AG04449 (cell line): ENCODE measurements at regions not wholly inside any gene's neighbourhood (a gene's known extent, or its start where the extent isn't known, plus 50 kb on each side); places are given as distances from the start of the nearest gene placed in this dataset.
"Not testable (repeated sequence)": the region's sequence is repeated elsewhere in the genome, so short reads cannot be mapped to it uniquely, and the experiment has no call there.

Source experiments
- CTCF ChIA-PET: fragments of 350-600 bp; formaldehyde crosslinking; extraction: SDS; loops from one replicate; lab custom pipeline; 2021; ENCODE audit warnings: antibody characterized with exemption; lab: Yijun Ruan, JAX
- POLR2A ChIA-PET: fragments of 400-600, 350-600 bp; formaldehyde crosslinking; extraction: SDS; loops from one replicate; lab custom pipeline; 2020; ENCODE audit warnings: antibody characterized with exemption, inconsistent platforms; lab: Yijun Ruan, JAX
- DNase-seq: peaks from one replicate; pipeline ENCODE4 v3.0.0-alpha.2; 2010; ENCODE audit warnings: low read depth, low spot score
- H3K4me3 ChIP-seq: 2 replicates; pipeline ENCODE4 v1.5.1; 2011; ENCODE audit warnings: low read depth, mild to moderate bottlenecking, control low read depth, low read length
- CTCF ChIP-seq: IDR thresholded peaks from one replicate; pipeline ENCODE4 v1.5.1; 2011; ENCODE audit warnings: mild to moderate bottlenecking, moderate library complexity, low read length, control low read depth, inconsistent platforms; ENCODE audit not compliant: insufficient read depth; ENCODE audit errors: missing control alignments

DNA sequence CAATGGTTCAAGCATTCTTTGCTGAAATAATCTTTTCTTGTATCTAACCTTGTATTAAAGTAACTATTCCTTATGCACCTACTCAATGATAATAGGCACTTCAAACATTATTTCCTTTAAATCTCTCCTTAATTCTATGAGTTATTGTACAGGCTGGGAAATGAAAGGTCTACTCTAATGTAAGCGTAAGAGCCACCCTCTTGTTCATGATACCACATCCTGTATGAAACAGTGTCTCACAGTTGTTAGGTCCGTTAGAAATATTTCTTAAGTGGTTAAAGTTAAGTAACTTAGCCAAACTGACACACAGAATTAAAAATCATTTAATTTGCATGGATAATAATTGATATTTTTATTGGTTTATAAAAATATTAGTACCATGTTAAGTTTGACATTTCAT is 162.5 kb upstream of the RPRM start:
- CTCF ChIA-PET = no interaction called here
- POLR2A ChIA-PET = no interaction called here
- no peak for DNase-seq

GRCh38 chr2:153644955-153645354 is 166.4 kb upstream of the RPRM start:
- no peak for DNase-seq
- no peak for TF ChIP-seq CTCF
- H3K4me3 ChIP-seq = no peak overlapping the region
- ChIA-PET CTCF (no interaction called here), POLR2A (no interaction called here)

More for the DNA sequence above, 162.5 kb upstream of the RPRM start:
- no peak overlapping the region for H3K4me3 ChIP-seq
- no peak for TF ChIP-seq CTCF

GRCh38 chr2:153645599-153645998 is 167.0 kb upstream of the RPRM start:
- DNase-seq = no peak
- CTCF ChIA-PET = no interaction called here
- POLR2A ChIA-PET = no interaction called here
- H3K4me3 ChIP-seq = no peak overlapping the region
- no peak for TF ChIP-seq CTCF

GRCh38 chr2:153657651-153658050 is 179.1 kb upstream of the RPRM start:
- no peak overlapping the region for H3K4me3 ChIP-seq
- DNase-seq = no peak
- CTCF ChIA-PET = no interaction called here
- TF ChIP-seq CTCF = no peak
- POLR2A ChIA-PET = no interaction called here

DNA sequence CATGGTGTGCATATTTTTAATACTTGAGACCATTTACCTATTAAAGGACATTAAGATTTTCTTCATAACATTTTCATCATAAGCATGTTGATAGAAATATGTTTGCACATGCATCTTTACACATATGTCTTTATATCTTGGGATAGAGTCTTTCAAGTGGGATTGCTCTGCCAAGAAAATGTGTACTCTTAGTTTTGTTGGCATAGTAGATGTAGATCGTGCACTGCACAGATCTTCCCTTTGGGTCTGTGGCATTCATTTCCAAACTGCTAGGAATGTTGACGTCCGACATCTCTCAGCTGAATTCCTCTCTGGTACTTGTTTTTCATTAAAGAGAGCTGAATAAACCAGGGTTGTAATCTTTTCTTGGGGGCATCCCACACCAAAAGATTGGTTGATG is 183.2 kb upstream of the RPRM start:
- TF ChIP-seq CTCF = no peak
- POLR2A ChIA-PET = no interaction called here

GRCh38 chr2:153663371-153663770 is 184.8 kb upstream of the RPRM start:
- POLR2A ChIA-PET = no interaction called here
- no peak overlapping the region for H3K4me3 ChIP-seq
- TF ChIP-seq CTCF = no peak
- no peak for DNase-seq
- CTCF ChIA-PET = no interaction called here

More for the DNA sequence above, 183.2 kb upstream of the RPRM start:
- H3K4me3 ChIP-seq = no peak overlapping the region
- DNase-seq = no peak
- CTCF ChIA-PET = no interaction called here

GRCh38 chr2:153664009-153664408 is 185.4 kb upstream of the RPRM start:
- DNase-seq, POLR2A ChIA-PET, CTCF ChIA-PET, H3K4me3 ChIP-seq: not testable (repeated sequence)
